HCT116 (cell line): ENCODE measurements at regions not wholly inside any gene's neighbourhood (a gene's known extent, or its start where the extent isn't known, plus 50 kb on each side); places are given as distances from the start of the nearest gene placed in this dataset.

Experiments used
- ATAC-seq: fragments of 200-7000 bp; cut with Tn5 transposase; 2 replicates; pipeline ENCODE4 v1.9.1; 2020; ENCODE audit warnings: mild to moderate bottlenecking, moderate library complexity
- BruUV-seq: library from RNA; stranded (reverse); fragments of 400-500 nt; replicated peaks from 2 replicates; lab custom pipeline; 2021; lab: Mats Ljungman, UMichigan
- CTCF ChIA-PET: fragments of 300-600 bp; sonication (Branson Sonifier 250); formaldehyde crosslinking; loops from one replicate; lab custom pipeline; 2021; ENCODE audit warnings: antibody characterized with exemption; lab: Charles Lee
- POLR2A ChIA-PET: fragments of 300-600, 350-600 bp; sonication (Branson Sonifier 250); formaldehyde crosslinking; loops from one replicate; lab custom pipeline; 2021; ENCODE audit warnings: antibody characterized with exemption; lab: Charles Lee
- RAD21 ChIA-PET, 2 experiments: fragments of 300-600 bp; sonication (Branson Sonifier 250); formaldehyde crosslinking; loops; one replicate each; lab custom pipeline; 2023; ENCODE audit warnings: low total read pairs in 2 of 2; ENCODE audit not compliant: uncharacterized antibody in 2 of 2, unreplicated experiment in 2 of 2, low non-redundant PET in 1 of 2; lab: Charles Lee
- DNase-seq: peaks from one replicate; pipeline ENCODE4 v3.0.0-alpha.2; 2010; ENCODE audit warnings: low read depth, low spot score
- H2AFZ ChIP-seq: fragments of 200-600 bp; shearing (Covaris generic), sonication (generic); 2 replicates; pipeline ENCODE4 v1.6.1; 2017; ENCODE audit warnings: low read depth, mixed run types, mixed read lengths, antibody characterized with exemption, low read length; ENCODE audit not compliant: poor library complexity, severe bottlenecking
- H3K27ac ChIP-seq: 2 replicates; pipeline ENCODE4 v1.5.1; 2012; ENCODE audit warnings: low read depth, low read length
- H3K27me3 ChIP-seq: fragments of 200-600 bp; sonication (generic); 2 replicates; pipeline ENCODE4 v1.6.1; 2016; ENCODE audit warnings: mixed run types, low read length, mixed read lengths; ENCODE audit not compliant: insufficient read depth
- H3K36me3 ChIP-seq, 2 experiments: fragments of 200-500 bp in 1 of 2; fragments of 200-600 bp in 1 of 2; sonication (Bioruptor generic) in 1 of 2; sonication (generic) in 1 of 2; 2 replicates each; pipeline versions ENCODE4 v1.5.1 to v1.6.1; 2014 to 2016; ENCODE audit warnings: low read length in 2 of 2, inconsistent platforms in 1 of 2, mixed read lengths in 1 of 2, mixed run types in 1 of 2; ENCODE audit not compliant: insufficient read depth in 2 of 2, control insufficient read depth in 1 of 2
- H3K4me1 ChIP-seq, 2 experiments: fragments of 200-600 bp in 1 of 2; sonication (generic) in 1 of 2; 2 replicates each; pipeline versions ENCODE4 v1.5.1 to v1.6.1; 2012 to 2017; ENCODE audit warnings: low read length in 2 of 2, inconsistent platforms in 1 of 2, mild to moderate bottlenecking in 1 of 2, mixed read lengths in 1 of 2, mixed run types in 1 of 2, moderate library complexity in 1 of 2; ENCODE audit not compliant: insufficient read depth in 2 of 2, control insufficient read depth in 1 of 2
- H3K4me2 ChIP-seq: fragments of 200-600 bp; sonication (generic); 2 replicates; pipeline ENCODE4 v1.6.1; 2017; ENCODE audit warnings: mixed run types, low read length, mixed read lengths
- H3K4me3 ChIP-seq, 2 experiments: fragments of 200-600 bp in 1 of 2; sonication (generic) in 1 of 2; replicated peaks in 1 of 2; 2 replicates each; pipeline ENCODE4 v1.5.1; 2011 to 2016; ENCODE audit warnings: low read length in 2 of 2, control low read depth in 1 of 2, low read depth in 1 of 2, mild to moderate bottlenecking in 1 of 2, mixed read lengths in 1 of 2, mixed run types in 1 of 2
- H3K79me2 ChIP-seq: fragments of 200-600 bp; sonication (generic); 2 replicates; pipeline ENCODE4 v1.6.1; 2017; ENCODE audit warnings: mild to moderate bottlenecking, mixed run types, low read length, moderate library complexity, mixed read lengths; ENCODE audit not compliant: insufficient read depth
- H3K9ac ChIP-seq: fragments of 200-600 bp; sonication (generic); 2 replicates; pipeline ENCODE4 v1.6.1; 2016; ENCODE audit warnings: low read length, mixed read lengths
- H3K9me2 ChIP-seq: fragments of 200-600 bp; sonication (generic), shearing (Covaris generic); 2 replicates; pipeline ENCODE4 v1.6.1; 2017; ENCODE audit warnings: mixed run types, mild to moderate bottlenecking, moderate library complexity; ENCODE audit not compliant: insufficient read depth
- H3K9me3 ChIP-seq, 2 experiments: fragments of 200-500 bp in 1 of 2; fragments of 200-600 bp in 1 of 2; sonication (Bioruptor generic) in 1 of 2; sonication (generic) in 1 of 2; 2 replicates each; pipeline ENCODE4 v1.6.1; 2014 to 2017; ENCODE audit warnings: low read length in 2 of 2, mixed read lengths in 2 of 2, inconsistent platforms in 1 of 2, low read depth in 1 of 2, mild to moderate bottlenecking in 1 of 2, mixed run types in 1 of 2, moderate library complexity in 1 of 2; ENCODE audit not compliant: control insufficient read depth in 1 of 2, insufficient read depth in 1 of 2
- H4K20me1 ChIP-seq: fragments of 200-600 bp; sonication (generic), shearing (Covaris generic); 2 replicates; pipeline ENCODE4 v1.6.1; 2017; ENCODE audit warnings: mixed run types, mild to moderate bottlenecking, moderate library complexity; ENCODE audit not compliant: insufficient read depth
- ATF3 ChIP-seq: IDR thresholded peaks from 2 replicates; pipeline ENCODE4 v1.6.1; 2012
- CEBPB ChIP-seq: IDR thresholded peaks from 2 replicates; pipeline ENCODE4 v1.6.1; 2012; ENCODE audit warnings: low read depth
- EGR1 ChIP-seq: IDR thresholded peaks from 2 replicates; pipeline ENCODE4 v1.6.1; 2012; ENCODE audit warnings: low read depth
- ELF1 ChIP-seq: IDR thresholded peaks from 2 replicates; pipeline ENCODE4 v1.6.1; 2012; ENCODE audit warnings: low read depth, borderline replicate concordance
- EZH2phosphoT487 ChIP-seq: fragments of 200-600 bp; IDR thresholded peaks from 2 replicates; pipeline ENCODE4 v1.6.1; 2018; ENCODE audit warnings: antibody characterized with exemption, borderline replicate concordance
- JUND ChIP-seq: IDR thresholded peaks from 2 replicates; pipeline ENCODE4 v1.6.1; 2012
- MAX ChIP-seq: IDR thresholded peaks from 2 replicates; pipeline ENCODE4 v1.6.1; 2012
- REST ChIP-seq: IDR thresholded peaks from 2 replicates; pipeline ENCODE4 v1.6.1; 2012; ENCODE audit warnings: low read depth
- SIN3A ChIP-seq: IDR thresholded peaks from 2 replicates; pipeline ENCODE4 v1.6.1; 2012; ENCODE audit warnings: low read depth
- SP1 ChIP-seq: IDR thresholded peaks from 2 replicates; pipeline ENCODE4 v1.6.1; 2012; ENCODE audit warnings: low read depth
- YY1 ChIP-seq: IDR thresholded peaks from 2 replicates; pipeline ENCODE4 v1.6.1; 2011; ENCODE audit warnings: low read length, low read depth, moderate library complexity, mild to moderate bottlenecking; ENCODE audit not compliant: insufficient replicate concordance; ENCODE audit errors: extremely low read depth
- intact Hi-C: fragments of 100-400 bp; cut with micrococcal nuclease; formaldehyde crosslinking; loops from 2 replicates; pipeline ENCODE4 v1.10.0; 2022

GRCh38 chr2:226508683-226509082 lies 290.9 kb downstream of the IRS1 start (continued):
- no peak for TF ChIP-seq REST
- no peak for TF ChIP-seq SP1
- no peak for TF ChIP-seq EZH2phosphoT487
- TF ChIP-seq JUND: no peak
- no peak for TF ChIP-seq ELF1
- TF ChIP-seq ATF3: no peak
- TF ChIP-seq CEBPB: no peak
- no peak for TF ChIP-seq YY1
- TF ChIP-seq MAX: no peak
- TF ChIP-seq EGR1: no peak
- TF ChIP-seq, all 23 proteins: peak for 0

DNA sequence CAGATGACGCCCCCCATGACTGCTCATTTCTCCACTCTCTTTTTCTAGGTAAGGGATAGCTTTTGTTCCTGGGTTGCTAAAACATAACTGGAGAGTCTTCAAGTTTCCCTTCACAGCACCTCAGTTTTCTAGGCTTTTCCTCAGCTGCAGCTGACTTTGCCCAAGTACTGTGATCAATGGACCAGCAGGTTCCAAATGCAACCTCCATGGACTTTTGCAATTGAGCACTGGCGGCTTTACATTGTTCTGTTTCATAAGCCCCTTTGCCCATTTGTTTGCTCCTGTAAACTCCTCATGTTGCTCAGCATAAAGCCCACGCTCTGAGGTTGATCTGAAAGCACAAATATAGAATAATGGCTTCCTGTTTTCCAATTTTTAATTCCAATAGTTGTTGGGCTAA lies 291.6 kb downstream of the IRS1 start:
- Histone ChIP-seq H3K79me2 (no peaks in the 10 kb centered on the region), H4K20me1 (no peaks in the 10 kb centered on the region), H3K9me2 (no peaks in the 10 kb centered on the region), H3K27me3 (no peaks in the 10 kb centered on the region), H3K4me1 (no peaks in the 10 kb centered on the region), H3K9ac (no peak overlapping the region), H3K36me3 (no peaks in the 10 kb centered on the region), H3K27ac (no peak overlapping the region), H2AFZ (no peak overlapping the region), H3K9me3 (peaks cover 0 to 3% of the 10 kb centered on the region in 2 experiments; a peak in 1 of 4 replicates), H3K4me3 (no peak overlapping the region), H3K4me2 (no peak overlapping the region)
- no peak for TF ChIP-seq ELF1
- TF ChIP-seq SIN3A: no peak
- RAD21 ChIA-PET: no interaction called here
- ATAC-seq (no peak), DNase-seq (no peak)
- no TSS peak for BruUV-seq
- POLR2A ChIA-PET: no interaction called here
- CTCF ChIA-PET: interaction anchor here (0.5 kb wide), 1 partner anchor 843 kb away, joined by 7 read pairs; no protein-coding TSS in a partner anchor
- intact Hi-C loops: no loop called here
